ENCODE measurements at regions not wholly inside any gene's neighbourhood (a gene's known extent, or its start where the extent isn't known, plus 50 kb on each side); places are given as distances from the start of the nearest gene placed in this dataset.
"Not testable (repeated sequence)": the region's sequence is repeated elsewhere in the genome, so short reads cannot be mapped to it uniquely, and the experiment has no call there.

GRCh38 chr9:15113288-15113687 is 193.7 kb downstream of the TTC39B start:
- no peak for DNase-seq

GRCh38 chr9:15111071-15111470 is 195.9 kb downstream of the TTC39B start:
- DNase-seq = no peak

DNA sequence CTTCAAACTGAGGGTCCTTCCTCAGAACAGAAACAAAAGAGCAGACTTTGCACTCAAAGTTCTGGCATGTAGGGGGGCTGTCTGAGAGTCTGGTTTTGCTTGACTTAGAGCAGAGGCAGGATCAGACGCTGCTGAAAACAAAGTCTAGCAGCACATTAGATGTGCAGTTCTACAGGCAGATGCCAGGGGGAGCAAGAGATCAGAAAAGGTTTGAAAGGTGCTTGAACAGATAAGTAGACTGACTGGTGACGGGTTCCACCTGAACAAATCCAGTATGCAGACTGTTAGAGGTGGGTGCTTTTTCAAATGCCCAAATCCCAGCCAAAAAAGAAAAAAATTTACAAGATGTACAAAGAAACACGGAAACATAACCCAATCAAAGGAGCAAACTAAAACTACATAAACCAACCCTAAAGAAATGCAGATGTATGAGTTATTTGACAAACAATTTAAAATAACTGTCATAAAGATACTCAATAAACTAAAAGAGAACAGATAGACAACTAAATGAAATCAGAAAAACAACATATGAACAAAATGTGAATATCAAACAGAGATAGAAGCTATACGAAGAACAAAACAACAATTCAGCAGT is 194.7 kb upstream of the FREM1 start:
- DNase-seq = peak; percentile 65

- DNase-seq = no peak
Observed at GRCh38 chr9:15103290-15103689, 193.1 kb upstream of the FREM1 start.

- no peak for DNase-seq
Observed at GRCh38 chr9:15101095-15101494, 190.9 kb upstream of the FREM1 start.

- DNase-seq = no peak
Observed at GRCh38 chr9:15100571-15100970, 190.3 kb upstream of the FREM1 start.

DNA sequence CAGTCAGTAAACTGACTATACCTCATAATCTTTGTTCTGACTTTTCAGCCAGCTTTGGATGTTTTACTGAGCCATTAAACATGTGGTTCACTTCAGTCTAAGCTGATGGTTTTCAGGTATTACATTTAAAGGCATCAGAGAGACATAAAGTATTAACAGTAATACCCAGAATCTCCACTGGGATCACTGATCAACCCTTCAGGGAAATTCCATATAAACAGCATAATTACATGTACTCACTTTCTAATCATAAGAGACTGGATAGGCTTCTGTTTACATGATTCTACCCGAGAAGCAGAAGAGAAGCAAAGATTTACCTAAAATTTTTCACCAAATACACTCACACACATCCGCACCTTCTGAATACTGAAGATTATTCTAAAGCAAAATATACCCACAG is 186.7 kb upstream of the FREM1 start:
- no peak for DNase-seq

GRCh38 chr9:15086778-15087324 is 176.6 kb upstream of the FREM1 start:
- no peak for DNase-seq

- DNase-seq = no peak
Observed at GRCh38 chr9:15086156-15086763, 176.0 kb upstream of the FREM1 start.

GRCh38 chr9:15081021-15081753 is 171.0 kb upstream of the FREM1 start:
- no peak for DNase-seq

GRCh38 chr9:15080401-15080800 is 170.2 kb upstream of the FREM1 start:
- DNase-seq = no peak

DNA sequence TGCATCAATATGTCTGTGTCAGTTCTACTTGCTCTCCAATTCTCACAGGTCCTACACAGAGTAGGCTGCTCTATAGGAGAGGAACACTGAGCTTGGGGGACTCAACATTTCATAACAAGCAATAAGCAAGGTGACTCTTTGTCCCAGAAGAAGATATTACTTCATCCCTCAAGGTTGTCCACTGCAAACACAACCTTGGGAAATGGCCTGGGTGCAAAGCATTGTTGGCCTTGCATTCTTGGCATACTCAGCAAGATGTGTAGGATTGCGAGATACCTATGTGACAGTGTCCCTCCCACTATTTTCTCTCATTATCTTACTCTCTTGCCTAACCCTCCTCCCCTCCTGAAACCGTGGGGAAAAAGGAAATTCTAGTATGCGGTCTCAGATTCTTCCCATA is 169.8 kb upstream of the FREM1 start:
- DNase-seq = no peak

GRCh38 chr9:15077946-15078729 is 167.9 kb upstream of the FREM1 start:
- no peak for DNase-seq

DNA sequence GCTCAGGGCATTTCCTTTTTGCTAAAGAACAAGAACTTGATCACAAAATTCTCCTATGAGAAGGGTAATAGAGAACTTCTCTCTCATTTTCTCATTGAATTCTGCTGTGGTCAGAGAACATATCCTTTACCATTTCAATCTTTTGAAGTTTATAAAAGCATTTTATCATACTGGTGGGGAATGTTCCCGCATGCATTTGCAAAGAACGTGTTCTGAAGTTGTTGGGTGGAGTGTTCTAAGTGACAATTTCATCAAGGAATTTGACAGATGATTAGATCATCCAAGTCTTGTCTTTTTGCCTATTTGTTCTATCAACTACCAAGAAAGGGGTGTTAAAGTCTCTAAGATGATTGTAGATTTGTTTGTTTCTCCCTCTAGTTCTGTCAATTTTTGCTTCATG is 163.4 kb upstream of the FREM1 start:
- no peak for DNase-seq

DNA sequence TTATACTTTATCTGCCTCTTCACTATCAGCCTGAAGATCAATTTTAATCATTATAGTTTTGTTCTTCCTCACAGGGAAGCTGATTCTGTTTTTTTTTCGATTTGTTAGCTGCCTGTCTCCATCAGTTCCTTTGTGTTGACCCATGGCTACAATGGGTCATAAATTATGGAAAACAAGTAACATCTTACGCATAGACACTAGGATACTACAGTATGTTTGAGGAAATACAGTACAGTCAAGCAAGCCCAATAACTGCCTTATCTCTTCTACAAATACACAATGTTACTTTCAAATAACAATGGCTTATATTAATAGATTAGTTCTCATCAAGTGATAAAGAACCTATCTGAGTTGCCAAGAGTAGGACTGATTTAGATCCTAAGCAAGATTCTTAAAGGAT is 160.5 kb upstream of the FREM1 start:
- no peak for DNase-seq

GRCh38 chr9:15069106-15069505 is 158.9 kb upstream of the FREM1 start:
- no peak for DNase-seq

DNA sequence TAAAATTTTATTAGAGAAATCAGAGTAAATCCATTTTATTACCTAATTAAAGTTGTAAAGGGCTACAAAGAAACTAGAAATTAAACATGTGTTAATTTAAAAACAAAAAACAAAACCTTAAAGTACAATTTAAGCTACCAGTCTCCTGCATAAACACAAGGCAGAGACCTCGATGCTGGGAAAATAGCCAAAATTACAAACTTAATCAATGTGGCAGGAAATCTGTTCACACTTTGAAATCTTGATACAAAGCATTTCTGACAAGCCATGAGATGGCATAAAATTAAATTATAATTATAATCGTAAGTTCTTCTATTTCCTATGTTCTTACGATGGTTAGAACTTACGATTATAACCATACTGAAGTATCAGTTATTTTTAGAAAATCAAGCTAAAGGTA is 158.0 kb upstream of the FREM1 start:
- DNase-seq = no peak

- DNase-seq = no peak
Observed at GRCh38 chr9:15059003-15059402, 148.8 kb upstream of the FREM1 start.

- no peak for DNase-seq
Observed at GRCh38 chr9:15058236-15058635, 148.0 kb upstream of the FREM1 start.

GRCh38 chr9:15055284-15055683 is 145.1 kb upstream of the FREM1 start:
- not testable (repeated sequence) for DNase-seq

GRCh38 chr9:15048772-15049171 is 138.5 kb upstream of the FREM1 start:
- no peak for DNase-seq

DNA sequence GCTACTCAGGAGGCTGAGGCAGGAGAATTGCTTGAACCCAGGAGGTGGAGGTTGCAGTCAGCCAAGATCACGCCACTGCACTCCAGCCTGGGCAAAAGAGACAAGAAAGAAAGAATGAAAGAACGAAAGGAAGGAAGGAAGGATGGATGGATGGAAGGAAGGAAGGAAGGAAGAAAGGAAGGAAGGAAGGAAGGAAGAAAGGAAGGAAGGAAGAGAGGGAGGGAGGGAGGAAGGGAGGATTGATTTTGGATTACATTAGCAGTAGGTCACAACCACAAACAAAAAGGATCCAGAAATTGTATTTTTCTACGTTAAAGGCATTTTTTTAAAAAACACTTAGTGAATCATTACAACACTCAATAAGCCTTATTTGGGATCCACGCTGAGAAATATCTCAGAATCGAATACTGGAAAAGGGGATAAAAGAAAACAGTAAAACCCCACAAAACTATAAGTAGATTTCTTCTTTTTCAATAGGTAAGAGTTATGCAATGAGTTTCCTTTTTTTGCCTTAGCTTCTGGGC is 136.9 kb upstream of the FREM1 start:
- no peak for DNase-seq

DNA sequence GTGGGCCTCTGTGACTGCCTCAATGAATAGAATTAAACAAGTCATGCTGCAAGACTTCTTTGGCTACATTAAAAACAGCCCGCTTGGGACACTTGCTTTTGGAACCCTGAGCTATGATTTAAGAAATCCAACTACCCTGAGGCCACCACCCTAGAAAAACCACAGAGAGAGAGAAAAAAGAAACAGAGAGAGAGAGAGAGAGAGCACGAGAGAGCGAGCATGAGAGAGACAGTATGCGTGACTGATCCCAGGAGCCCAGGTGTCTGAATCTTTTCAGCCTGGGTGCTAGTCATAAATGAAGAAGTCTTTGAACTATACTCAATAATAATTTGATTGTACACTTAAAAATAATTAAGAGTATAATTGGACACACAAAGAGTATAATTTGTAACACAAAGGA is 123.1 kb upstream of the FREM1 start:
- no peak for DNase-seq

Data from activated effector memory CD4-positive, alpha-beta T cell treated with anti-CD3 and anti-CD28 coated beads, Interleukin-2, amount 50 U/mL, for 16 hours (primary cell).